ENCODE measurements at regions not wholly inside any gene's neighbourhood (a gene's known extent, or its start where the extent isn't known, plus 50 kb on each side); places are given as distances from the start of the nearest gene placed in this dataset.

- POLR2A ChIA-PET (ENCODE audit: partially characterized antibody), result no interaction called here
- WGBS, 2 experiments (ENCODE audit: extremely low coverage in 1 of 2, insufficient coverage in 1 of 2, insufficient read length in 1 of 2, insufficient replicate concordance in 2 of 2, low coverage in 1 of 2, low lambda C conversion rate in 2 of 2, missing lambda C conversion rate in 1 of 2), result 26% methylated on average over 3 of the region's 3 CpGs; no CpG with 5 or more reads in 1 of the 2 experiments
- CTCF ChIA-PET (ENCODE audit: partially characterized antibody), result interaction anchor here (0.6 to 2.3 kb wide), 12 partner anchors 10 to 1200 kb away, joined by 3 to 7 read pairs (median 3); no protein-coding TSS in a partner anchor
These were observed 1232.1 kb downstream of the MRPL39 start for GRCh38 chr21:24375201-24375600.

More at GRCh38 chr21:24375201-24375600, 1232.1 kb downstream of the MRPL39 start:
- Histone ChIP-seq H2BK20ac (ENCODE audit: low read length) (no peak overlapping the region), H3K27ac (ENCODE audit: low read depth, low read length) (no peak overlapping the region), H3K56ac (replicated peaks; ENCODE audit: insufficient read length, low read depth, low read length) (no peak overlapping the region), H2AK5ac (ENCODE audit: low read depth, low read length) (no peak overlapping the region), H3K4me3 (ENCODE audit: extremely low read depth in 1 of 4, insufficient read depth in 2 of 4, low read depth in 3 of 4, low read length in 4 of 4) (no peak overlapping the region), H3K23me2 (ENCODE audit: low read depth, low read length) (no peaks in the 10 kb centered on the region), H4K8ac (ENCODE audit: extremely low read depth, insufficient read depth, low read length) (no peak overlapping the region), H3K79me1 (ENCODE audit: low read depth, low read length) (no peaks in the 10 kb centered on the region), H3K4ac (replicated peaks; ENCODE audit: insufficient read length, low read depth, low read length) (no peak overlapping the region), H3K36me3 (ENCODE audit: control insufficient read depth in 2 of 4, insufficient read depth in 4 of 4, low read length in 3 of 4) (no peaks in the 10 kb centered on the region), H3K4me1 (replicated peaks in 1 of 4; ENCODE audit: control insufficient read depth in 3 of 4, insufficient read depth in 4 of 4, low read length in 3 of 4) (no peaks in the 10 kb centered on the region), H3K9ac (replicated peaks in 1 of 4; ENCODE audit: extremely low read depth in 1 of 4, low read depth in 3 of 4, low read length in 3 of 4) (no peak overlapping the region), H4K20me1 (replicated peaks in 1 of 2; ENCODE audit: control insufficient read depth in 1 of 2, insufficient read depth in 2 of 2, low read length in 2 of 2) (no peaks in the 10 kb centered on the region), H3K14ac (ENCODE audit: insufficient read length) (no peak overlapping the region), H3K23ac (ENCODE audit: insufficient read length) (no peak overlapping the region), H3K79me2 (ENCODE audit: control insufficient read depth in 1 of 2, insufficient read depth in 2 of 2, low read length in 2 of 2) (no peaks in the 10 kb centered on the region), H4K91ac (replicated peaks; ENCODE audit: insufficient read length, low read length) (no peak overlapping the region), H2BK12ac (ENCODE audit: low read depth, low read length) (no peak overlapping the region), H2AFZ (ENCODE audit: low read length) (peak overlapping the region; percentile 92), H3K9me3 (ENCODE audit: insufficient read depth in 2 of 2, low read depth in 1 of 2, low read length in 1 of 2) (peaks cover 6 to 25% of the 10 kb centered on the region in 2 experiments), H2BK15ac (ENCODE audit: low read length) (no peak overlapping the region), H3K27me3 (replicated peaks in 1 of 4; ENCODE audit: control insufficient read depth in 3 of 4, extremely low read depth in 1 of 4, insufficient read depth in 3 of 4, low read length in 3 of 4) (no peaks in the 10 kb centered on the region), H2BK5ac (ENCODE audit: low read depth, low read length) (no peak overlapping the region), H3K4me2 (ENCODE audit: insufficient read depth in 1 of 2, low read depth in 2 of 2, low read length in 2 of 2) (no peak overlapping the region), H2BK120ac (replicated peaks; ENCODE audit: low read depth, low read length) (no peak overlapping the region), H3K18ac (ENCODE audit: extremely low read depth, low read length) (no peak overlapping the region), H4K5ac (ENCODE audit: insufficient read length, low read depth, low read length) (no peak overlapping the region)
- no peak for FAIRE-seq
- DNase-seq (ENCODE audit: low read depth in 1 of 2, low spot score in 2 of 2), result peak in 1 of 2 experiments; percentile 56
- TF ChIP-seq RAD21 (IDR thresholded peaks at IDR 0.05 in 1 of 2, conservative IDR thresholded peaks at IDR 0.05 in 1 of 2; ENCODE audit: low read depth in 2 of 2, low read length in 2 of 2) (peak in 1 of 2 experiments; percentile 40; a peak in 2 of 4 replicates), YY1 (IDR thresholded peaks at IDR 0.05; ENCODE audit: low read depth, low read length) (no peak), PHF8 (conservative IDR thresholded peaks at IDR 0.05; ENCODE audit: low read depth, low read length) (no peak), KDM5A (IDR thresholded peaks at IDR 0.05; ENCODE audit: low read length) (no peak), CTCF (IDR thresholded peaks at IDR 0.05; ENCODE audit: control extremely low read depth in 1 of 3, insufficient read depth in 1 of 3, low read depth in 1 of 3, low read length in 3 of 3) (peak; percentile 27 to 33 (median 29); a peak in 3 of 4 replicates)
